ENCODE measurements at regions not wholly inside any gene's neighbourhood (a gene's known extent, or its start where the extent isn't known, plus 50 kb on each side); places are given as distances from the start of the nearest gene placed in this dataset.
"Not testable (repeated sequence)": the region's sequence is repeated elsewhere in the genome, so short reads cannot be mapped to it uniquely, and the experiment has no call there.

GRCh38 chr5:152456815-152457443, 51.9 kb upstream of the NMUR2 start:
- ChIA-PET POLR2A (no interaction called here), CTCF (no interaction called here)

GRCh38 chr5:152462021-152462721, 57.1 kb upstream of the NMUR2 start:
- ChIA-PET POLR2A (no interaction called here), CTCF (no interaction called here)

GRCh38 chr5:152464048-152464447, 59.0 kb upstream of the NMUR2 start:
- ChIA-PET POLR2A (no interaction called here), CTCF (no interaction called here)

- ChIA-PET POLR2A (no interaction called here), CTCF (no interaction called here)
These were observed 60.1 kb upstream of the NMUR2 start for GRCh38 chr5:152465140-152465539.

GRCh38 chr5:152466085-152466745, 61.1 kb upstream of the NMUR2 start:
- ChIA-PET POLR2A (no interaction called here), CTCF (no interaction called here)

GRCh38 chr5:152470167-152470566, 65.1 kb upstream of the NMUR2 start:
- ChIA-PET POLR2A (no interaction called here), CTCF (no interaction called here)

- ChIA-PET POLR2A (no interaction called here), CTCF (no interaction called here)
These were observed 67.0 kb upstream of the NMUR2 start for GRCh38 chr5:152472083-152472482.

GRCh38 chr5:152474961-152475360, 69.9 kb upstream of the NMUR2 start:
- ChIA-PET CTCF (no interaction called here), POLR2A (no interaction called here)

- POLR2A ChIA-PET, result no interaction called here
- CTCF ChIA-PET, result no interaction called here
These were observed 72.5 kb upstream of the NMUR2 start for GRCh38 chr5:152477536-152477935.

- POLR2A ChIA-PET, CTCF ChIA-PET: not testable (repeated sequence)
These were observed 74.8 kb upstream of the NMUR2 start for GRCh38 chr5:152479866-152480265.

- CTCF ChIA-PET, POLR2A ChIA-PET: not testable (repeated sequence)
These were observed 75.6 kb upstream of the NMUR2 start for GRCh38 chr5:152480677-152481076.

- POLR2A ChIA-PET, result no interaction called here
- CTCF ChIA-PET, result no interaction called here
These were observed 82.1 kb upstream of the NMUR2 start for GRCh38 chr5:152487130-152487529.

GRCh38 chr5:152488869-152489268, 83.8 kb upstream of the NMUR2 start:
- CTCF ChIA-PET, result no interaction called here
- POLR2A ChIA-PET, result no interaction called here

- ChIA-PET POLR2A (no interaction called here), CTCF (no interaction called here)
These were observed 94.9 kb upstream of the NMUR2 start for GRCh38 chr5:152499814-152500535.

GRCh38 chr5:152501294-152501693, 96.2 kb upstream of the NMUR2 start:
- ChIA-PET POLR2A (no interaction called here), CTCF (no interaction called here)

GRCh38 chr5:152503206-152503605, 98.1 kb upstream of the NMUR2 start:
- POLR2A ChIA-PET, result no interaction called here
- CTCF ChIA-PET, result no interaction called here

- CTCF ChIA-PET, result interaction anchor here (0.8 to 1.1 kb wide), 2 partner anchors 259 to 847 kb away, joined by 3 read pairs; no protein-coding TSS in a partner anchor
- POLR2A ChIA-PET, result no interaction called here
These were observed 100.5 kb upstream of the NMUR2 start for GRCh38 chr5:152505442-152506042.

- POLR2A ChIA-PET, result no interaction called here
- CTCF ChIA-PET, result interaction anchor here (0.5 kb wide), 1 partner anchor 10 kb away, joined by 3 read pairs; no protein-coding TSS in a partner anchor
These were observed 106.0 kb upstream of the NMUR2 start for GRCh38 chr5:152511120-152511519.

GRCh38 chr5:152511531-152512132, 106.6 kb upstream of the NMUR2 start:
- ChIA-PET POLR2A (no interaction called here), CTCF (interaction anchor here (0.5 kb wide), 1 partner anchor 11 kb away, joined by 3 read pairs; no protein-coding TSS in a partner anchor)

GRCh38 chr5:152514827-152515397, 109.8 kb upstream of the NMUR2 start:
- ChIA-PET CTCF (no interaction called here), POLR2A (no interaction called here)

All from activated CD8-positive, alpha-beta memory T cell treated with anti-CD3 and anti-CD28 coated beads for 36 hours (primary cell).